H1 (cell line): ENCODE measurements at regions not wholly inside any gene's neighbourhood (a gene's known extent, or its start where the extent isn't known, plus 50 kb on each side); places are given as distances from the start of the nearest gene placed in this dataset.

Experiments
- HDAC6 ChIP-seq: IDR thresholded peaks from one replicate; pipeline ENCODE4 v1.7.1; 2012; ENCODE audit warnings: low read depth, mild to moderate bottlenecking, inconsistent platforms, low read length, moderate library complexity
- MAFK ChIP-seq: IDR thresholded peaks from 2 replicates; pipeline ENCODE4 v1.6.1; 2012; ENCODE audit warnings: low read depth, mild to moderate bottlenecking, improper control_type of control experiment, low read length

DNA sequence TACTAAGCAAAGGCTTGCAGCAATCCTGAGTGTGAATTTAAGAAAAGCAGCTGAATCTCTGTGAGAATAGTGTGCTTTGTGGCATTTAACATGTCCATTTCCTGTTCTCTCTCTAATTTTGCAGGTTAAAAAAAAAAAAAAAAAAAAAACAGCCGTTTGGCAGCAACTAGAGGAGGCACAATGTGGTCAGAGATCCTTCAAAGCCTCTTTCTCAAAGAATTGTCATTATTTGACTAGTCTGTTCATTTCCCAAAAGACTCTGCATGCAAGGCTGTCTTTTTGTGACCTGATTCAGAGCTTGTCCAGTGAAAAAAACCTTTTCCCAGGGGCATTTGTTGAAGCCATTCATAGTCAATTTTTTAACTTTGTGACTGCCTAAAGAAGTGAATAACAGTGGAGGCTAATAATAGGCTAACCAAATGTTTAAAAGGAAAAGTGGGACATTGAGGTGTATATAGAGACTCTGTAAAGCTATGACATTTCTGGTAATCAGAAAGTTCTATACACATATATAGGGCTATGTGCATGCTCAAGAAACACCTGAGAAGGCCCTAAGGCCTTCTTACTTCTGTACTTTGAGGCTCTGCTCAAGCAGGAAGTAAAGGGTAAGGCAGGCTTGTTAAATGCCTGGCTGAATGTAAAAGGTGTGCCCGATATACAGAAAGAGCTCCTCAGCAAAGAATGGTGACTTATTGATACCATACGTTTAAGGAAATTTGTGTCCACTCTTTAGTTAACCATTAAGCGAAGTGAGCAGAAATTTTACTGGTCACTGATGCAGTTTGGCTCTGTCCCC, 289.6 kb upstream of the RAB6C start (continued):
- TF ChIP-seq HDAC6 (no peak), MAFK (no peak)
